H1 (cell line): ENCODE measurements at regions not wholly inside any gene's neighbourhood (a gene's known extent, or its start where the extent isn't known, plus 50 kb on each side); places are given as distances from the start of the nearest gene placed in this dataset.

Experiments used
- CTCF ChIA-PET: fragments of 300-600 bp; sonication (Branson Sonifier 250); formaldehyde crosslinking; loops from one replicate; lab custom pipeline; 2021; ENCODE audit not compliant: partially characterized antibody; lab: Charles Lee
- POLR2A ChIA-PET: fragments of 300-600 bp; sonication (Branson Sonifier 250); formaldehyde crosslinking; loops from one replicate; lab custom pipeline; 2021; ENCODE audit warnings: inconsistent platforms; ENCODE audit not compliant: partially characterized antibody; lab: Charles Lee
- DNase-seq, 2 experiments: peaks; one replicate each; pipeline versions ENCODE4 v3.0.0 to v3.0.0-alpha.2; 2010 to 2022; ENCODE audit warnings: low spot score in 2 of 2, low read depth in 1 of 2, mixed read lengths in 1 of 2
- FAIRE-seq: peaks from 2 replicates; lab custom pipeline; 2011; peaks lifted over from hg19 to GRCh38; lab: Jason Lieb, UNC
- H2AFZ ChIP-seq: 2 replicates; pipeline ENCODE4 v1.8.1; 2012; ENCODE audit warnings: low read length, inconsistent platforms
- H2AK5ac ChIP-seq: 2 replicates; pipeline ENCODE4 v1.6.1; 2013; ENCODE audit warnings: low read depth, low read length
- H2BK120ac ChIP-seq: replicated peaks from 2 replicates; pipeline ENCODE3; 2013; ENCODE audit warnings: low read depth, low read length, inconsistent platforms
- H2BK12ac ChIP-seq: 2 replicates; pipeline ENCODE4 v1.6.1; 2013; ENCODE audit warnings: low read depth, low read length
- H2BK15ac ChIP-seq: 2 replicates; pipeline ENCODE4 v1.6.1; 2013; ENCODE audit warnings: low read length
- H2BK20ac ChIP-seq: 2 replicates; pipeline ENCODE4 v1.6.1; 2013; ENCODE audit warnings: low read length
- H2BK5ac ChIP-seq: 2 replicates; pipeline ENCODE4 v1.6.1; 2013; ENCODE audit warnings: low read depth, low read length
- H3K14ac ChIP-seq: 2 replicates; pipeline ENCODE4 v1.6.1; 2013; ENCODE audit warnings: inconsistent platforms; ENCODE audit not compliant: insufficient read length
- H3K18ac ChIP-seq: 2 replicates; pipeline ENCODE4 v1.6.1; 2013; ENCODE audit warnings: low read length; ENCODE audit errors: extremely low read depth
- H3K23ac ChIP-seq: 2 replicates; pipeline ENCODE4 v1.6.1; 2013; ENCODE audit warnings: inconsistent platforms; ENCODE audit not compliant: insufficient read length
- H3K23me2 ChIP-seq: 2 replicates; pipeline ENCODE4 v1.6.1; 2013; ENCODE audit warnings: low read depth, low read length
- H3K27ac ChIP-seq: 2 replicates; pipeline ENCODE4 v1.6.1; 2011; ENCODE audit warnings: low read depth, low read length, inconsistent platforms
- H3K27me3 ChIP-seq, 4 experiments: replicated peaks in 1 of 4; 1 replicate in 1 of 4; 2 replicates in 3 of 4; pipeline versions ENCODE4 v1.6.1 to v1.8.1; 2011 to 2013; ENCODE audit warnings: low read length in 3 of 4, mild to moderate bottlenecking in 3 of 4, inconsistent platforms in 2 of 4, mixed read lengths in 2 of 4, moderate library complexity in 1 of 4; ENCODE audit not compliant: control insufficient read depth in 3 of 4, insufficient read depth in 3 of 4; ENCODE audit errors: extremely low read depth in 1 of 4
- H3K36me3 ChIP-seq, 4 experiments: 2 replicates each; pipeline versions ENCODE4 v1.6.1 to v1.8.1; 2011 to 2013; ENCODE audit warnings: mild to moderate bottlenecking in 4 of 4, low read length in 3 of 4, moderate library complexity in 2 of 4, control low read depth in 1 of 4, inconsistent platforms in 1 of 4; ENCODE audit not compliant: insufficient read depth in 4 of 4, control insufficient read depth in 2 of 4
- H3K4ac ChIP-seq: replicated peaks from 2 replicates; pipeline ENCODE3; 2013; ENCODE audit warnings: low read length, low read depth, mixed read lengths, inconsistent platforms; ENCODE audit not compliant: insufficient read length
- H3K4me1 ChIP-seq, 4 experiments: replicated peaks in 1 of 4; 1 replicate in 1 of 4; 2 replicates in 3 of 4; pipeline versions ENCODE4 v1.6.1 to v1.8.1; 2011 to 2013; ENCODE audit warnings: low read length in 3 of 4, inconsistent platforms in 2 of 4, mixed read lengths in 1 of 4; ENCODE audit not compliant: insufficient read depth in 4 of 4, control insufficient read depth in 3 of 4
- H3K4me2 ChIP-seq, 2 experiments: 2 replicates each; pipeline versions ENCODE4 v1.6.1 to v1.8.1; 2011 to 2013; ENCODE audit warnings: low read depth in 2 of 2, low read length in 2 of 2, control low read depth in 1 of 2, inconsistent platforms in 1 of 2, mild to moderate bottlenecking in 1 of 2; ENCODE audit not compliant: insufficient read depth in 1 of 2
- H3K4me3 ChIP-seq, 4 experiments: fragments of 200-600, 300-600 bp in 1 of 4; sonication (generic), shearing (Covaris generic), sonication (Bioruptor Twin) in 1 of 4; 2 replicates each; pipeline versions ENCODE4 v1.5.1 to v1.8.1; 2011 to 2016; ENCODE audit warnings: low read length in 4 of 4, low read depth in 3 of 4, control low read depth in 2 of 4, inconsistent platforms in 2 of 4, mild to moderate bottlenecking in 2 of 4, mixed read lengths in 1 of 4, moderate library complexity in 1 of 4; ENCODE audit not compliant: insufficient read depth in 2 of 4; ENCODE audit errors: extremely low read depth in 1 of 4
- H3K56ac ChIP-seq: replicated peaks from 2 replicates; pipeline ENCODE3; 2013; ENCODE audit warnings: low read depth, mild to moderate bottlenecking, mixed read lengths, low read length, inconsistent platforms; ENCODE audit not compliant: insufficient read length
- H3K79me1 ChIP-seq: 2 replicates; pipeline ENCODE4 v1.6.1; 2013; ENCODE audit warnings: low read depth, low read length, control low read depth
- H3K79me2 ChIP-seq, 2 experiments: 2 replicates each; pipeline versions ENCODE4 v1.6.1 to v1.8.1; 2012 to 2013; ENCODE audit warnings: low read length in 2 of 2, mild to moderate bottlenecking in 2 of 2, inconsistent platforms in 1 of 2; ENCODE audit not compliant: insufficient read depth in 2 of 2, control insufficient read depth in 1 of 2
- H3K9ac ChIP-seq, 4 experiments: replicated peaks in 1 of 4; 1 replicate in 1 of 4; 2 replicates in 3 of 4; pipeline versions ENCODE4 v1.6.1 to v1.8.1; 2011 to 2013; ENCODE audit warnings: low read depth in 3 of 4, low read length in 3 of 4, control low read depth in 2 of 4, mild to moderate bottlenecking in 2 of 4, moderate library complexity in 2 of 4, inconsistent platforms in 1 of 4; ENCODE audit errors: extremely low read depth in 1 of 4
- H3K9me3 ChIP-seq, 2 experiments: 2 replicates each; pipeline versions ENCODE4 v1.6.1 to v1.8.1; 2012 to 2013; ENCODE audit warnings: mild to moderate bottlenecking in 2 of 2, moderate library complexity in 2 of 2, control low read depth in 1 of 2, inconsistent platforms in 1 of 2, low read depth in 1 of 2, low read length in 1 of 2, mixed read lengths in 1 of 2; ENCODE audit not compliant: insufficient read depth in 2 of 2
- H4K20me1 ChIP-seq, 2 experiments: replicated peaks in 1 of 2; 2 replicates each; pipeline versions ENCODE3 to v1.8.1; 2011 to 2013; ENCODE audit warnings: inconsistent platforms in 2 of 2, low read length in 2 of 2, mild to moderate bottlenecking in 1 of 2; ENCODE audit not compliant: insufficient read depth in 2 of 2, control insufficient read depth in 1 of 2
- H4K5ac ChIP-seq: 2 replicates; pipeline ENCODE4 v1.6.1; 2013; ENCODE audit warnings: low read length, low read depth, mixed read lengths, inconsistent platforms; ENCODE audit not compliant: insufficient read length
- H4K8ac ChIP-seq: 2 replicates; pipeline ENCODE4 v1.8.0; 2013; ENCODE audit warnings: mild to moderate bottlenecking, moderate library complexity, low read length, inconsistent platforms; ENCODE audit not compliant: insufficient read depth; ENCODE audit errors: extremely low read depth
- H4K91ac ChIP-seq: replicated peaks from 2 replicates; pipeline ENCODE3; 2013; ENCODE audit warnings: low read length, mixed read lengths, inconsistent platforms; ENCODE audit not compliant: insufficient read length
- CHD1 ChIP-seq: IDR thresholded peaks from 2 replicates; pipeline ENCODE4 v1.6.1; 2012; ENCODE audit warnings: low read depth, low read length, improper control_type of control experiment
- POU5F1 ChIP-seq: IDR thresholded peaks from 2 replicates; pipeline ENCODE4 v1.6.1; 2011; ENCODE audit warnings: low read depth, mild to moderate bottlenecking, low read length, moderate library complexity
- RXRA ChIP-seq: IDR thresholded peaks from 2 replicates; pipeline ENCODE4 v1.6.1; 2011; ENCODE audit warnings: low read depth, mild to moderate bottlenecking, low read length, moderate library complexity; ENCODE audit not compliant: insufficient read depth
- SIN3A ChIP-seq, 2 experiments: IDR thresholded peaks in 1 of 2; conservative IDR thresholded peaks in 1 of 2; 2 replicates each; pipeline ENCODE4 v1.6.1; 2011 to 2012; ENCODE audit warnings: low read length in 2 of 2, improper control_type of control experiment in 1 of 2, low read depth in 1 of 2, mild to moderate bottlenecking in 1 of 2
- ZNF274 ChIP-seq: IDR thresholded peaks from 2 replicates; pipeline ENCODE4 v1.7.0; 2012; ENCODE audit warnings: low read length, borderline replicate concordance; ENCODE audit errors: extremely low read depth
- WGBS, 2 experiments: shearing (Covaris generic) in 1 of 2; methylation state at CpG; one replicate each; pipeline versions ENCODE4 v1.1.6 to v1.1.7; 2013 to 2015; ENCODE audit warnings: low lambda C conversion rate in 2 of 2, mixed read lengths in 2 of 2, inconsistent platforms in 1 of 2, low coverage in 1 of 2, missing lambda C conversion rate in 1 of 2; ENCODE audit not compliant: insufficient replicate concordance in 2 of 2, insufficient coverage in 1 of 2, insufficient read length in 1 of 2; ENCODE audit errors: extremely low coverage in 1 of 2, missing lambda C conversion rate in 1 of 2; 5-methylcytosine and 5-hydroxymethylcytosine counted together

GRCh38 chr3:166734734-166735133 lies 645.4 kb downstream of the ZBBX start:
- Histone ChIP-seq H3K23ac (no peak overlapping the region), H2BK5ac (no peak overlapping the region), H3K4me3 (no peak overlapping the region), H2BK12ac (no peak overlapping the region), H2BK120ac (no peak overlapping the region), H3K23me2 (no peaks in the 10 kb centered on the region), H3K4ac (no peak overlapping the region), H2BK20ac (no peak overlapping the region), H4K20me1 (no peaks in the 10 kb centered on the region), H3K27me3 (no peaks in the 10 kb centered on the region), H3K27ac (no peak overlapping the region), H2AK5ac (no peak overlapping the region), H3K79me2 (no peaks in the 10 kb centered on the region), H4K5ac (no peak overlapping the region), H3K9ac (no peak overlapping the region), H3K4me1 (no peaks in the 10 kb centered on the region; a peak in 1 of 7 replicates), H3K56ac (no peak overlapping the region), H3K79me1 (no peaks in the 10 kb centered on the region), H4K8ac (no peak overlapping the region), H2BK15ac (no peak overlapping the region), H2AFZ (peak overlapping the region; percentile 42; the same call in 1 of the 2 replicates), H3K9me3 (no peaks in the 10 kb centered on the region), H3K4me2 (no peak overlapping the region), H3K36me3 (no peaks in the 10 kb centered on the region), H4K91ac (no peak overlapping the region), H3K18ac (no peak overlapping the region), H3K14ac (no peak overlapping the region)
- peak in 1 of 2 experiments; percentile 1 for DNase-seq
- CTCF ChIA-PET, result no interaction called here
- TF ChIP-seq RXRA, result no peak
- no peak for TF ChIP-seq CHD1
- TF ChIP-seq POU5F1, result no peak
- no peak for TF ChIP-seq ZNF274
- TF ChIP-seq SIN3A (conservative IDR thresholded peaks at IDR 0.05 in 1 of 2, IDR thresholded peaks at IDR 0.05 in 1 of 2; ENCODE audit: low read depth in 1 of 2, low read length in 2 of 2), result no peak
- 95% methylated on average over 3 of the region's 3 CpGs; no CpG with 5 or more reads in 1 of the 2 experiments for WGBS, 2 experiments
- POLR2A ChIA-PET, result no interaction called here
- no peak for FAIRE-seq
